Panc1 (cell line): ENCODE measurements at regions not wholly inside any gene's neighbourhood (a gene's known extent, or its start where the extent isn't known, plus 50 kb on each side); places are given as distances from the start of the nearest gene placed in this dataset.

Experiments used
- ATAC-seq: fragments of 200-7000 bp; cut with Tn5 transposase; 2 replicates; pipeline ENCODE4 v1.9.1; 2020; ENCODE audit warnings: mild to moderate bottlenecking, moderate library complexity
- BruUV-seq: library from RNA; stranded (reverse); fragments of 400-500 nt; replicated peaks from 2 replicates; lab custom pipeline; 2021; lab: Mats Ljungman, UMichigan
- CTCF ChIA-PET: fragments of 300-600 bp; sonication (Branson Sonifier 250); formaldehyde crosslinking; loops from one replicate; lab custom pipeline; 2022; ENCODE audit warnings: antibody characterized with exemption; lab: Charles Lee
- POLR2A ChIA-PET: fragments of 300-600 bp; sonication (Branson Sonifier 250); formaldehyde crosslinking; loops from one replicate; lab custom pipeline; 2022; ENCODE audit warnings: antibody characterized with exemption; lab: Charles Lee
- DNase-seq: peaks from one replicate; pipeline ENCODE4 v3.0.0-alpha.2; 2010; ENCODE audit warnings: low read depth, low spot score
- H3K27ac ChIP-seq: 2 replicates; pipeline ENCODE4 v1.5.1; 2011; ENCODE audit warnings: mild to moderate bottlenecking, low read length, inconsistent platforms
- H3K27me3 ChIP-seq: fragments of 200-500 bp; sonication (Bioruptor generic); 2 replicates; pipeline ENCODE4 v1.6.0; 2014; ENCODE audit warnings: low read length, inconsistent platforms; ENCODE audit not compliant: control insufficient read depth, insufficient read depth
- H3K36me3 ChIP-seq: fragments of 200-500 bp; sonication (Bioruptor generic); 2 replicates; pipeline ENCODE4 v1.5.1; 2014; ENCODE audit warnings: inconsistent platforms, mild to moderate bottlenecking, low read length, moderate library complexity; ENCODE audit not compliant: control insufficient read depth, insufficient read depth
- H3K4me1 ChIP-seq: 2 replicates; pipeline ENCODE4 v1.5.1; 2011; ENCODE audit warnings: inconsistent platforms, mild to moderate bottlenecking, low read length, moderate library complexity; ENCODE audit not compliant: control insufficient read depth, insufficient read depth
- H3K4me3 ChIP-seq, 2 experiments: 2 replicates each; pipeline ENCODE4 v1.5.1; 2011 to 2012; ENCODE audit warnings: low read depth in 2 of 2, low read length in 2 of 2, mild to moderate bottlenecking in 2 of 2, inconsistent platforms in 1 of 2, moderate library complexity in 1 of 2
- H3K9me3 ChIP-seq: fragments of 200-500 bp; sonication (Bioruptor generic); 2 replicates; pipeline ENCODE4 v1.5.1; 2014; ENCODE audit warnings: low read depth, mild to moderate bottlenecking, inconsistent platforms, low read length, moderate library complexity; ENCODE audit not compliant: control insufficient read depth, insufficient read depth
- POLR2AphosphoS5 ChIP-seq: IDR thresholded peaks from 2 replicates; pipeline ENCODE4 v1.6.1; 2012; ENCODE audit warnings: mild to moderate bottlenecking, low read depth, low read length, moderate library complexity
- SIN3A ChIP-seq: IDR thresholded peaks from 2 replicates; pipeline ENCODE4 v1.6.1; 2012; ENCODE audit warnings: low read depth, mild to moderate bottlenecking, low read length, moderate library complexity, borderline replicate concordance; ENCODE audit not compliant: insufficient read depth
- TCF7L2 ChIP-seq: IDR thresholded peaks from 2 replicates; pipeline ENCODE4 v1.6.1; 2011; ENCODE audit warnings: mild to moderate bottlenecking, low read depth, low read length, inconsistent platforms
- in situ Hi-C: cut with HindIII; loops from 2 replicates; pipeline ENCODE4 v1.10.0; 2016; ENCODE audit warnings: low sequenced_read_pairs, low pct_unique_long_range_greater_than_20kb
- intact Hi-C: fragments of 100-400 bp; cut with micrococcal nuclease; formaldehyde crosslinking; loops from one replicate; pipeline ENCODE4 v1.10.0; 2022; ENCODE audit not compliant: unreplicated experiment
- TF ChIP-seq, protein P1 (sequence below), 2 experiments: IDR thresholded peaks; 2 replicates each; pipeline ENCODE4 v1.6.1; 2011 to 2012; ENCODE audit warnings: low read depth in 2 of 2, control low read depth in 1 of 2, low read length in 1 of 2, mild to moderate bottlenecking in 1 of 2, moderate library complexity in 1 of 2; ENCODE audit not compliant: insufficient read depth in 1 of 2
- TF ChIP-seq, protein P2 (sequence below): fragments of 450-650 bp; IDR thresholded peaks from 2 replicates; pipeline ENCODE4 v1.5.1; 2017; ENCODE audit warnings: mild to moderate bottlenecking

DNA sequence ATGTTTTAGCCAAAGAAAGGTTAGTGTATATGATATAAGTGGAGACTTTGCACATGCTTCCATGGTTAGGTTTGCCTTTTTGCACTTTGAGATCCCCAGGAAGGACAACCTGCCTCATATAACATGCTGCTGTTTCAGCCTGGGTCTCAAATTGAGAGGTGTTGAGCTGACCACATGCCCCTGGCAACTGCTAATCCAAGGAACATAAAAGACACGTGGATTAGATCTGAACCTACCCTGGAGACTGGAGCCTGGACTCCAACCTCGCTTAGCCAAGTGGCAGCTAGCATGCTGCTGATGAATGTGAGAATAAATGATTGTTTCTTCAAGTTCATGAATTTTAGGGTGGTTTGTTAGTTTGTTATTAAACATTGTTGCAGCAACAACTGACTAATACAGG is 301.8 kb upstream of the TBC1D5 start:
- no peaks in the 10 kb centered on the region for H3K27me3 ChIP-seq
- no peaks in the 10 kb centered on the region for H3K4me1 ChIP-seq
- no peak overlapping the region for H3K27ac ChIP-seq
- CTCF ChIA-PET, result no interaction called here
- no peaks in the 10 kb centered on the region for H3K36me3 ChIP-seq
- TF ChIP-seq, protein P1, sequence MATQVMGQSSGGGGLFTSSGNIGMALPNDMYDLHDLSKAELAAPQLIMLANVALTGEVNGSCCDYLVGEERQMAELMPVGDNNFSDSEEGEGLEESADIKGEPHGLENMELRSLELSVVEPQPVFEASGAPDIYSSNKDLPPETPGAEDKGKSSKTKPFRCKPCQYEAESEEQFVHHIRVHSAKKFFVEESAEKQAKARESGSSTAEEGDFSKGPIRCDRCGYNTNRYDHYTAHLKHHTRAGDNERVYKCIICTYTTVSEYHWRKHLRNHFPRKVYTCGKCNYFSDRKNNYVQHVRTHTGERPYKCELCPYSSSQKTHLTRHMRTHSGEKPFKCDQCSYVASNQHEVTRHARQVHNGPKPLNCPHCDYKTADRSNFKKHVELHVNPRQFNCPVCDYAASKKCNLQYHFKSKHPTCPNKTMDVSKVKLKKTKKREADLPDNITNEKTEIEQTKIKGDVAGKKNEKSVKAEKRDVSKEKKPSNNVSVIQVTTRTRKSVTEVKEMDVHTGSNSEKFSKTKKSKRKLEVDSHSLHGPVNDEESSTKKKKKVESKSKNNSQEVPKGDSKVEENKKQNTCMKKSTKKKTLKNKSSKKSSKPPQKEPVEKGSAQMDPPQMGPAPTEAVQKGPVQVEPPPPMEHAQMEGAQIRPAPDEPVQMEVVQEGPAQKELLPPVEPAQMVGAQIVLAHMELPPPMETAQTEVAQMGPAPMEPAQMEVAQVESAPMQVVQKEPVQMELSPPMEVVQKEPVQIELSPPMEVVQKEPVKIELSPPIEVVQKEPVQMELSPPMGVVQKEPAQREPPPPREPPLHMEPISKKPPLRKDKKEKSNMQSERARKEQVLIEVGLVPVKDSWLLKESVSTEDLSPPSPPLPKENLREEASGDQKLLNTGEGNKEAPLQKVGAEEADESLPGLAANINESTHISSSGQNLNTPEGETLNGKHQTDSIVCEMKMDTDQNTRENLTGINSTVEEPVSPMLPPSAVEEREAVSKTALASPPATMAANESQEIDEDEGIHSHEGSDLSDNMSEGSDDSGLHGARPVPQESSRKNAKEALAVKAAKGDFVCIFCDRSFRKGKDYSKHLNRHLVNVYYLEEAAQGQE (IDR thresholded peaks at IDR 0.05; ENCODE audit: insufficient read depth in 1 of 2, low read depth in 2 of 2, low read length in 1 of 2), result no peak
- TF ChIP-seq, protein P2, sequence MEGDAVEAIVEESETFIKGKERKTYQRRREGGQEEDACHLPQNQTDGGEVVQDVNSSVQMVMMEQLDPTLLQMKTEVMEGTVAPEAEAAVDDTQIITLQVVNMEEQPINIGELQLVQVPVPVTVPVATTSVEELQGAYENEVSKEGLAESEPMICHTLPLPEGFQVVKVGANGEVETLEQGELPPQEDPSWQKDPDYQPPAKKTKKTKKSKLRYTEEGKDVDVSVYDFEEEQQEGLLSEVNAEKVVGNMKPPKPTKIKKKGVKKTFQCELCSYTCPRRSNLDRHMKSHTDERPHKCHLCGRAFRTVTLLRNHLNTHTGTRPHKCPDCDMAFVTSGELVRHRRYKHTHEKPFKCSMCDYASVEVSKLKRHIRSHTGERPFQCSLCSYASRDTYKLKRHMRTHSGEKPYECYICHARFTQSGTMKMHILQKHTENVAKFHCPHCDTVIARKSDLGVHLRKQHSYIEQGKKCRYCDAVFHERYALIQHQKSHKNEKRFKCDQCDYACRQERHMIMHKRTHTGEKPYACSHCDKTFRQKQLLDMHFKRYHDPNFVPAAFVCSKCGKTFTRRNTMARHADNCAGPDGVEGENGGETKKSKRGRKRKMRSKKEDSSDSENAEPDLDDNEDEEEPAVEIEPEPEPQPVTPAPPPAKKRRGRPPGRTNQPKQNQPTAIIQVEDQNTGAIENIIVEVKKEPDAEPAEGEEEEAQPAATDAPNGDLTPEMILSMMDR, result no peak
- TF ChIP-seq SIN3A (no peak), TCF7L2 (no peak), POLR2AphosphoS5 (no peak)
- BruUV-seq, result no TSS peak
- in situ Hi-C loops (no loop called here), intact Hi-C loops (no loop called here)
- DNase-seq (no peak), ATAC-seq (no peak)
- no peak overlapping the region for H3K4me3 ChIP-seq
- H3K9me3 ChIP-seq, result no peaks in the 10 kb centered on the region
- POLR2A ChIA-PET, result no interaction called here

DNA sequence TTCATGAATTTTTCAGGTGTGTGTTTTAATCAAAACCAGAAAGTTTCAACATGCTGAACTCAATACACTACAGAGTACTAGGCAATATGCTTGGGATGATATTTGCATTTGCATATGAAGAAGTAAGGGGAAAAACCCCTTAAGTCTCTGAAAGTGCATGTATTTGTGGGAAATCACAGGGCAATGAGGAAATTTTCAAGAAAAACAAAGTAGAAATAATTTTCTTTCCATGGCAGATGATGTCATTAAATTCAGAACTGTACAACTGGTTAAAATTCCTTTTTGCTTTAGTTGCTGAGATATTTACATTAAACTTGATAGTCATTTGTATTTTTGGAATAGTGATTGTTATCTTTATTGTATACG is 294.0 kb upstream of the TBC1D5 start:
- POLR2A ChIA-PET, result no interaction called here
- no peaks in the 10 kb centered on the region for H3K4me1 ChIP-seq
- H3K27ac ChIP-seq, result no peak overlapping the region
- DNase-seq (no peak), ATAC-seq (no peak)
- BruUV-seq, result no TSS peak
- no peak overlapping the region for H3K4me3 ChIP-seq
- H3K9me3 ChIP-seq, result no peaks in the 10 kb centered on the region
- in situ Hi-C loops, result no loop called here
- H3K27me3 ChIP-seq, result no peaks in the 10 kb centered on the region
- CTCF ChIA-PET, result no interaction called here
- TF ChIP-seq SIN3A, result no peak
- TF ChIP-seq, protein P1 (IDR thresholded peaks at IDR 0.05; ENCODE audit: insufficient read depth in 1 of 2, low read depth in 2 of 2, low read length in 1 of 2), result no peak
- no peak for TF ChIP-seq TCF7L2
- no peak for TF ChIP-seq POLR2AphosphoS5
- TF ChIP-seq, protein P2, result no peak
- H3K36me3 ChIP-seq, result no peaks in the 10 kb centered on the region
- intact Hi-C loops, result no loop called here
